Esophagus squamous epithelium (tissue), 4 donors: ENCODE measurements at regions not wholly inside any gene's neighbourhood (a gene's known extent, or its start where the extent isn't known, plus 50 kb on each side); places are given as distances from the start of the nearest gene placed in this dataset.

Experiments
- POLR2A ChIP-seq, 4 donors: fragments of 450-650 bp; IDR thresholded peaks; one replicate each; pipeline ENCODE4 v1.6.1; 2017; ENCODE audit warnings: antibody characterized with exemption in 4 of 4, mild to moderate bottlenecking in 4 of 4, moderate library complexity in 3 of 4
- TF ChIP-seq, protein P1 (sequence below), 6 experiments: fragments of 450-650 bp in 4 of 6; fragments of 200-600 bp in 2 of 6; sonication (generic) in 2 of 6; IDR thresholded peaks; one replicate each; pipeline ENCODE4 v1.5.1; 2016 to 2019; ENCODE audit warnings: antibody characterized with exemption in 6 of 6, mild to moderate bottlenecking in 4 of 6, moderate library complexity in 4 of 6

DNA sequence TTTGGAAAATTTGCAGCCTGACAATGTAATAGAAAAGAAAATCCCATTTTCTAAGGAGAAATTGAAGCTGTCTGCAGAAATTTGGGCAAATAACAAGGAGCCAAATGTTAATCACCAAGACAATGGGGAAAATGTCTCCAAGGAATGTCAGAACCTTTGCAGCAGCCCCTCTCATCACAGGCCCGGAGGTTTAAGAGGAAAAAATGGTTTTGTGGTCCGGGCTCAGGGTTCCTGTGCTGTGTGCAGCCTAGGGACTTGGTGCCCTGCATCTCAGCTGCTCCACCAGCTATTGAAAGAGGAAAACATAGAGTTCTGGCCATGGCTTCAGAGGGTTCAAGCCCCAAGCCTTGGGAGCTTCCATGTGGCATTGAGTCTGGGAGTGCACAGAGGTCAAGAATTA, 298.9 kb downstream of the ATXN7L3B start:
- TF ChIP-seq, protein P1, sequence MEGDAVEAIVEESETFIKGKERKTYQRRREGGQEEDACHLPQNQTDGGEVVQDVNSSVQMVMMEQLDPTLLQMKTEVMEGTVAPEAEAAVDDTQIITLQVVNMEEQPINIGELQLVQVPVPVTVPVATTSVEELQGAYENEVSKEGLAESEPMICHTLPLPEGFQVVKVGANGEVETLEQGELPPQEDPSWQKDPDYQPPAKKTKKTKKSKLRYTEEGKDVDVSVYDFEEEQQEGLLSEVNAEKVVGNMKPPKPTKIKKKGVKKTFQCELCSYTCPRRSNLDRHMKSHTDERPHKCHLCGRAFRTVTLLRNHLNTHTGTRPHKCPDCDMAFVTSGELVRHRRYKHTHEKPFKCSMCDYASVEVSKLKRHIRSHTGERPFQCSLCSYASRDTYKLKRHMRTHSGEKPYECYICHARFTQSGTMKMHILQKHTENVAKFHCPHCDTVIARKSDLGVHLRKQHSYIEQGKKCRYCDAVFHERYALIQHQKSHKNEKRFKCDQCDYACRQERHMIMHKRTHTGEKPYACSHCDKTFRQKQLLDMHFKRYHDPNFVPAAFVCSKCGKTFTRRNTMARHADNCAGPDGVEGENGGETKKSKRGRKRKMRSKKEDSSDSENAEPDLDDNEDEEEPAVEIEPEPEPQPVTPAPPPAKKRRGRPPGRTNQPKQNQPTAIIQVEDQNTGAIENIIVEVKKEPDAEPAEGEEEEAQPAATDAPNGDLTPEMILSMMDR (IDR thresholded peaks at IDR 0.05) = no peak
- no peak for TF ChIP-seq POLR2A (IDR thresholded peaks at IDR 0.05)
